GM19463 (cell line): ENCODE measurements at regions not wholly inside any gene's neighbourhood (a gene's known extent, or its start where the extent isn't known, plus 50 kb on each side); places are given as distances from the start of the nearest gene placed in this dataset.

ENCODE experiments used
- ATAC-seq: cut with Tn5 transposase; IDR thresholded peaks from one replicate; pipeline ENCODE4 v1.9.1; 2021; ENCODE audit warnings: mild to moderate bottlenecking, moderate library complexity; ENCODE audit not compliant: unreplicated experiment

GRCh38 chr10:3551761-3552160 lies 233.2 kb downstream of the KLF6 start:
- ATAC-seq: no peak

GRCh38 chr10:3549118-3549517 lies 235.9 kb downstream of the KLF6 start:
- no peak for ATAC-seq

- ATAC-seq: no peak
These were observed 236.3 kb downstream of the KLF6 start for GRCh38 chr10:3548702-3549101.

- no peak for ATAC-seq
These were observed 236.9 kb downstream of the KLF6 start for GRCh38 chr10:3548076-3548475.

GRCh38 chr10:3544561-3544960 lies 240.4 kb downstream of the KLF6 start:
- ATAC-seq: no peak

GRCh38 chr10:3542185-3542611 lies 242.8 kb downstream of the KLF6 start:
- ATAC-seq: no peak

- ATAC-seq: no peak
These were observed 245.2 kb downstream of the KLF6 start for GRCh38 chr10:3539696-3540383.

- ATAC-seq: no peak
These were observed 246.1 kb downstream of the KLF6 start for GRCh38 chr10:3538656-3539531.

- no peak for ATAC-seq
These were observed 246.7 kb downstream of the KLF6 start for GRCh38 chr10:3538291-3538655.

- ATAC-seq: no peak
These were observed 247.5 kb downstream of the KLF6 start for GRCh38 chr10:3537518-3537917.

- no peak for ATAC-seq
These were observed 250.0 kb downstream of the KLF6 start for GRCh38 chr10:3535001-3535400.

- no peak for ATAC-seq
These were observed 250.6 kb downstream of the KLF6 start for GRCh38 chr10:3534433-3534832.

- ATAC-seq: no peak
These were observed 251.7 kb downstream of the KLF6 start for GRCh38 chr10:3533296-3533695.

GRCh38 chr10:3532644-3533043 lies 252.4 kb downstream of the KLF6 start:
- no peak for ATAC-seq

- no peak for ATAC-seq
These were observed 253.3 kb downstream of the KLF6 start for GRCh38 chr10:3531670-3532069.

GRCh38 chr10:3530783-3531645 lies 254.0 kb downstream of the KLF6 start:
- ATAC-seq: no peak

- no peak for ATAC-seq
These were observed 254.7 kb downstream of the KLF6 start for GRCh38 chr10:3530346-3530745.

GRCh38 chr10:3529691-3530090 lies 255.3 kb downstream of the KLF6 start:
- no peak for ATAC-seq

- no peak for ATAC-seq
These were observed 256.1 kb downstream of the KLF6 start for GRCh38 chr10:3528823-3529403.

- ATAC-seq: no peak
These were observed 256.7 kb downstream of the KLF6 start for GRCh38 chr10:3528271-3528670.

GRCh38 chr10:3527869-3528268 lies 257.1 kb downstream of the KLF6 start:
- ATAC-seq: no peak
